Calu3 (cell line): ENCODE measurements at regions not wholly inside any gene's neighbourhood (a gene's known extent, or its start where the extent isn't known, plus 50 kb on each side); places are given as distances from the start of the nearest gene placed in this dataset.

Experiments
- BruUV-seq: library from RNA; stranded (reverse); fragments of 400-500 nt; replicated peaks from 2 replicates; lab custom pipeline; 2021; lab: Mats Ljungman, UMichigan
- CTCF ChIA-PET: fragments of 300-600 bp; sonication (Branson Sonifier 250); formaldehyde crosslinking; loops from one replicate; lab custom pipeline; 2022; ENCODE audit warnings: antibody characterized with exemption; lab: Charles Lee
- DNase-seq: peaks from one replicate; pipeline ENCODE4 v3.0.0; 2022
- H3K27ac Mint-ChIP-seq: one replicate; pipeline ENCODE4 v1.8.0; 2022; ENCODE audit warnings: mixed read lengths; ENCODE audit not compliant: unreplicated experiment
- H3K27me3 Mint-ChIP-seq: one replicate; pipeline ENCODE4 v1.8.0; 2022; ENCODE audit warnings: mixed read lengths; ENCODE audit not compliant: unreplicated experiment
- H3K36me3 Mint-ChIP-seq: one replicate; pipeline ENCODE4 v1.8.0; 2022; ENCODE audit warnings: mild to moderate bottlenecking, moderate library complexity, mixed read lengths; ENCODE audit not compliant: insufficient read depth, unreplicated experiment
- H3K4me1 Mint-ChIP-seq: one replicate; pipeline ENCODE4 v1.8.0; 2022; ENCODE audit warnings: mild to moderate bottlenecking, low read depth, mixed read lengths; ENCODE audit not compliant: unreplicated experiment
- H3K4me3 Mint-ChIP-seq: one replicate; pipeline ENCODE4 v1.8.0; 2022; ENCODE audit warnings: mild to moderate bottlenecking, low read depth, moderate library complexity, mixed read lengths; ENCODE audit not compliant: unreplicated experiment
- H3K9me3 Mint-ChIP-seq: one replicate; pipeline ENCODE4 v1.8.0; 2022; ENCODE audit warnings: low read depth, mixed read lengths; ENCODE audit not compliant: unreplicated experiment
- CTCF ChIP-seq: fragments of 200-600 bp; IDR thresholded peaks from one replicate; pipeline ENCODE4 v1.8.0; 2022; ENCODE audit warnings: antibody characterized with exemption; ENCODE audit not compliant: unreplicated experiment
- intact Hi-C: fragments of 100-400 bp; cut with micrococcal nuclease; formaldehyde crosslinking; loops from one replicate; pipeline ENCODE4 v1.10.0; 2022; ENCODE audit not compliant: unreplicated experiment

DNA sequence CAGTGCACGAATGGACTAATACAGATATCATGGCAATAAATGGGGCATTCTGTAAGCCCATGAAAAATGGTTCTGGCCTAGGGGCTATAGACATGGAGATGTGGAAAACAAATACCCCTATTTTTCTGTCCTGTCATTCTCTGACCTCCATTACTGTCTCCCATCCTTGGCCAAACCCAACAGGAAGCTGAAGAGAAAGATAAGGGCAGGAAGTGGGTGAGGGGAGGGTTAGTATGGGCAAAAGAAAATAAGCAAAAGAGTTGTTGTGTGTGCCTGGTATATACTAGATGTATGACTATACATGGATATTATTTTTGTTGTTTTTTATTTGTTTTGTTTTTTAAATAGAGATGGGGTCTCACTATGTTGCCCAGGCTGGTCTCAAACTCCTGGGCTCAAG lies 339.3 kb downstream of the PCNX1 start:
- Mint-ChIP-seq H3K9me3 (peaks cover 12% of the 10 kb centered on the region), H3K4me3 (no peak overlapping the region), H3K27ac (no peak overlapping the region), H3K36me3 (no peaks in the 10 kb centered on the region), H3K27me3 (no peaks in the 10 kb centered on the region), H3K4me1 (peaks cover 29% of the 10 kb centered on the region)
- CTCF ChIA-PET: no interaction called here
- TF ChIP-seq CTCF: no peak
- DNase-seq: no peak
- intact Hi-C loops: no loop called here
- no TSS peak for BruUV-seq

DNA sequence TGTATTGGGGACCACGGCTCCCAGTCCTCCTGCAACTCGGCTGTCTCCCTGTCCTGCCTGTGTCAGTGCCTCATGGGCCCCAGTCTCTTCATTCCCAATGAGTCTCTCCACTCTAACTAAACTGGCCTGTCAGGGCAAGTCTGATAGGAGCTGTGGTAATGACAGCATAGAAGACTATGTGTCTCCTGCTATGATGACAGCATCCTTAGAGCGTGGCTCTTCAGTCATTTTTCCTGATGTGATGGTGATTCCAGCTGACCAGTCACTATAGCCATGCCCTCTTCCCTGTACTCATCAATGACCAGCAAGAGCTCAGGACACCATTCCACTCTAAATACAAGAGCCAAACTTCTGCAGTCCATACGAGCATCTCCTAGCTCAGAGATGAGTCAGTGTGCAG lies 339.8 kb downstream of the PCNX1 start:
- no peaks in the 10 kb centered on the region for H3K27me3 Mint-ChIP-seq
- intact Hi-C loops: no loop called here
- no peak for TF ChIP-seq CTCF
- H3K36me3 Mint-ChIP-seq: no peaks in the 10 kb centered on the region
- peaks cover 29% of the 10 kb centered on the region for H3K4me1 Mint-ChIP-seq
- BruUV-seq: no TSS peak
- peaks cover 12% of the 10 kb centered on the region for H3K9me3 Mint-ChIP-seq
- no peak for DNase-seq
- CTCF ChIA-PET: no interaction called here
- H3K27ac Mint-ChIP-seq: no peak overlapping the region
- H3K4me3 Mint-ChIP-seq: no peak overlapping the region

DNA sequence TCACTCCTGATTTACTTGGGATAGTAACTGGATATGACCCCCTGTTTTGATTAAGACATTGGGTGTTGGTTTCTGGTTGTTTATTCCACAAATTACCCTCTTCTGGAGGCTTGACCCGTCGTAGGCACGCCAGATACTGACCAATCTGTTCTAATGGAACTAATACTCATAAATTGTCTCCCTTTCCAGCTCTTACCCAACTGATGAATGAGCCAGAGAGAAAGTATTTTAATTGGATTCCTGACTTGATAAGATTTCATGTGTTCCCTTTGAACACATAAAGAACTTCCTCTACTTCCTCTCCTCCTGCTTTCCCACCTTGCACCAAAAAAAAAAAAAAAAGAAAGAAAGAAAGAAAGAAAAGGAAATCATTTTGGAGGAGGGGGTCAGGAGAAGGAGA lies 340.9 kb downstream of the PCNX1 start:
- CTCF ChIA-PET: interaction anchor here (0.7 kb wide), 1 partner anchor 104 kb away, joined by 5 read pairs; no protein-coding TSS in a partner anchor
- TF ChIP-seq CTCF: no peak
- BruUV-seq: no TSS peak
- DNase-seq: no peak
- Mint-ChIP-seq H3K4me1 (peaks cover 29% of the 10 kb centered on the region), H3K4me3 (peak overlapping the region; percentile 29), H3K27me3 (no peaks in the 10 kb centered on the region), H3K36me3 (no peaks in the 10 kb centered on the region), H3K27ac (peak overlapping the region; percentile 52), H3K9me3 (peaks cover 12% of the 10 kb centered on the region)
- intact Hi-C loops: no loop called here

DNA sequence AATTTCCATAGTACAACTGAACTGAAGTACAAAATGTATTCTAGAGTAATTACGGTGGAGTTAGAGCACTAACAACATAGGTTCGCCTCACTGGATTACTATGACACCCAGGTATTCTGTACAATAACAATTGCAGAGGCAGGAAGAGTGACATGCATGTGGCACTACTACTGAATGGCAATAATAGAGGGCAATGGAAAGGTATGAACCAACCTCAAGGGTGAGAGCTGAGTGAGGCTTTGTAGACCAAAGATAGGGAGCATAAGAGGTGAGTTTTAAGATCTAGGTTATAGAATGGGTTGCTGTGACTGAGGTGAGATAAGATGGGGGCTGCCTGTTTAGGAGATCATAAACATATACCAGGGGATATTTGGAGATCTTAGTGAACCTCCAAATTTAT lies 343.1 kb downstream of the PCNX1 start:
- intact Hi-C loops: no loop called here
- Mint-ChIP-seq H3K4me1 (peaks cover 29% of the 10 kb centered on the region), H3K9me3 (peaks cover 12% of the 10 kb centered on the region), H3K4me3 (no peak overlapping the region), H3K27ac (no peak overlapping the region), H3K36me3 (no peaks in the 10 kb centered on the region), H3K27me3 (no peaks in the 10 kb centered on the region)
- CTCF ChIA-PET: no interaction called here
- no peak for DNase-seq
- TF ChIP-seq CTCF: no peak
- no TSS peak for BruUV-seq

DNA sequence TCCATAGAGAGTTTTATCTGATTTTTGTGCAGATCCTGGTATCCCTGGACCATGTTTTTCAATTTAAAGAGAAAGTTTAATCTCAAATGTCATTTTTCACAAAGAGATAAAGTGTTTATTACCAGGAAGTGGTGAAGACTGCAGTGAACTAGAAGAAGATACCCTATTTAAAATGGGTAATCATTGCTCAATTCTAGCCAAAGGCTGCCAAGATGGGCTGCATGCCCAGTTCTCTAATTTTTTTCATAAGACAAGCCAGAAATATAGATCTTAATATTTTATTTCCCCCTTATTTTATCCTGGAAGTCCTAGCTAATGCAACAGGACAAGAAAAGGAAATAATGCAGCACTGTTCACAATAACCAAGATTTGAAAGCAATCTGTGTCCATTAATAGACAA lies 343.5 kb downstream of the PCNX1 start:
- DNase-seq: no peak

More for the DNA sequence above, 343.5 kb downstream of the PCNX1 start:
- H3K27me3 Mint-ChIP-seq: no peaks in the 10 kb centered on the region
- TF ChIP-seq CTCF: no peak
- peaks cover 12% of the 10 kb centered on the region for H3K9me3 Mint-ChIP-seq
- no peak overlapping the region for H3K4me3 Mint-ChIP-seq
- BruUV-seq: no TSS peak
- peaks cover 29% of the 10 kb centered on the region for H3K4me1 Mint-ChIP-seq
- no peak overlapping the region for H3K27ac Mint-ChIP-seq
- intact Hi-C loops: no loop called here
- H3K36me3 Mint-ChIP-seq: no peaks in the 10 kb centered on the region
- CTCF ChIA-PET: no interaction called here
